Endothelial cell of umbilical vein (primary cell): ENCODE measurements at regions not wholly inside any gene's neighbourhood (a gene's known extent, or its start where the extent isn't known, plus 50 kb on each side); places are given as distances from the start of the nearest gene placed in this dataset.
"Not testable (repeated sequence)": the region's sequence is repeated elsewhere in the genome, so short reads cannot be mapped to it uniquely, and the experiment has no call there.

Experiments
- BruUV-seq: library from RNA; stranded (reverse); fragments of 400-500 nt; replicated peaks from 2 replicates; lab custom pipeline; 2021; lab: Mats Ljungman, UMichigan
- CTCF ChIA-PET: fragments of 300-600, 350-600 bp; sonication (Branson Sonifier 250); formaldehyde crosslinking; loops from one replicate; lab custom pipeline; 2021; ENCODE audit warnings: antibody characterized with exemption, inconsistent platforms; lab: Charles Lee
- POLR2A ChIA-PET: fragments of 300-600, 350-600 bp; sonication (Branson Sonifier 250); formaldehyde crosslinking; loops from one replicate; lab custom pipeline; 2021; ENCODE audit warnings: antibody characterized with exemption, inconsistent platforms; lab: Charles Lee
- DNase-seq: peaks from one replicate; pipeline ENCODE4 v3.0.0-alpha.2; 2011; ENCODE audit warnings: low read depth, low spot score
- FAIRE-seq: peaks from 2 replicates; lab custom pipeline; 2011; peaks lifted over from hg19 to GRCh38; lab: Jason Lieb, UNC
- H2AFZ ChIP-seq: 2 replicates; pipeline ENCODE4 v1.6.0; 2012; ENCODE audit warnings: low read depth, low read length, control low read depth, inconsistent platforms
- H3K27ac ChIP-seq: 2 replicates; pipeline ENCODE4 v1.5.1; 2011; ENCODE audit warnings: low read depth, mild to moderate bottlenecking, control low read depth, low read length, moderate library complexity; ENCODE audit not compliant: insufficient read depth
- H3K27me3 ChIP-seq, 2 experiments: 2 replicates each; pipeline versions ENCODE4 v1.6.0 to v1.6.1; 2011; ENCODE audit warnings: low read length in 2 of 2, mixed read lengths in 1 of 2; ENCODE audit not compliant: control insufficient read depth in 2 of 2, insufficient read depth in 2 of 2
- H3K36me3 ChIP-seq, 2 experiments: 2 replicates in 1 of 2; 3 replicates in 1 of 2; pipeline ENCODE4 v1.5.1; 2011; ENCODE audit warnings: low read length in 2 of 2, mild to moderate bottlenecking in 1 of 2, moderate library complexity in 1 of 2; ENCODE audit not compliant: control insufficient read depth in 2 of 2, insufficient read depth in 2 of 2; ENCODE audit errors: extremely low read depth in 1 of 2
- H3K4me1 ChIP-seq: 3 replicates; pipeline ENCODE4 v1.5.1; 2011; ENCODE audit warnings: mild to moderate bottlenecking, low read length; ENCODE audit not compliant: control insufficient read depth, insufficient read depth; ENCODE audit errors: extremely low read depth
- H3K4me2 ChIP-seq: 2 replicates; pipeline ENCODE4 v1.6.1; 2011; ENCODE audit warnings: low read length, control low read depth, mixed read lengths; ENCODE audit not compliant: insufficient read depth
- H3K4me3 ChIP-seq, 3 experiments: fragments of 200-600 bp in 1 of 3; sonication (generic), shearing (Covaris generic) in 1 of 3; replicated peaks in 1 of 3; 2 replicates each; pipeline ENCODE4 v1.5.1; 2011 to 2016; ENCODE audit warnings: control low read depth in 3 of 3, low read length in 3 of 3, mild to moderate bottlenecking in 2 of 3, inconsistent platforms in 1 of 3, low read depth in 1 of 3, moderate library complexity in 1 of 3; ENCODE audit not compliant: insufficient read depth in 1 of 3
- H3K79me2 ChIP-seq: 2 replicates; pipeline ENCODE4 v1.6.0; 2012; ENCODE audit warnings: low read length, inconsistent platforms; ENCODE audit not compliant: control insufficient read depth, insufficient read depth
- H3K9ac ChIP-seq: replicated peaks from 2 replicates; pipeline ENCODE3; 2011; ENCODE audit warnings: low read length, control low read depth; ENCODE audit not compliant: insufficient read depth; ENCODE audit errors: extremely low read depth
- H3K9me1 ChIP-seq: replicated peaks from 3 replicates; pipeline ENCODE4 v1.6.0; 2011; ENCODE audit warnings: mild to moderate bottlenecking, low read length; ENCODE audit not compliant: control insufficient read depth, insufficient read depth; ENCODE audit errors: extremely low read depth
- H3K9me3 ChIP-seq: replicated peaks from 2 replicates; pipeline ENCODE4 v1.5.1; 2012; ENCODE audit warnings: low read length, inconsistent platforms; ENCODE audit not compliant: control insufficient read depth, insufficient read depth
- H4K20me1 ChIP-seq: replicated peaks from 2 replicates; pipeline ENCODE3; 2011; ENCODE audit warnings: mild to moderate bottlenecking, low read length; ENCODE audit not compliant: control insufficient read depth, insufficient read depth; ENCODE audit errors: extremely low read depth
- CTCF ChIP-seq, 2 donors: IDR thresholded peaks; 1 replicate in 1 of 2; 2 replicates in 1 of 2; pipeline ENCODE4 v1.5.1; 2011; ENCODE audit warnings: low read length in 2 of 2, mild to moderate bottlenecking in 2 of 2, moderate library complexity in 2 of 2, control low read depth in 1 of 2, inconsistent platforms in 1 of 2, low read depth in 1 of 2; ENCODE audit not compliant: insufficient read depth in 1 of 2; ENCODE audit errors: extremely low read depth in 1 of 2
- EZH2 ChIP-seq: IDR thresholded peaks from 2 replicates; pipeline ENCODE4 v1.6.1; 2012; ENCODE audit warnings: borderline replicate concordance, low read depth, mild to moderate bottlenecking, moderate library complexity, low read length, inconsistent platforms; ENCODE audit not compliant: severe bottlenecking
- FOS ChIP-seq: IDR thresholded peaks from 2 replicates; pipeline ENCODE4 v1.6.1; 2011; ENCODE audit warnings: mild to moderate bottlenecking, low read length, moderate library complexity, borderline replicate concordance; ENCODE audit not compliant: insufficient read depth
- GATA2 ChIP-seq: IDR thresholded peaks from 2 replicates; pipeline ENCODE4 v1.7.0; 2011; ENCODE audit warnings: low read depth, mild to moderate bottlenecking, moderate library complexity, mixed read lengths, low read length; ENCODE audit not compliant: insufficient read length, insufficient read depth
- JUN ChIP-seq: IDR thresholded peaks from 2 replicates; pipeline ENCODE4 v1.6.1; 2011; ENCODE audit warnings: borderline replicate concordance, low read depth; ENCODE audit not compliant: insufficient read length, insufficient read depth
- MAX ChIP-seq: IDR thresholded peaks from 2 replicates; pipeline ENCODE4 v1.6.1; 2011; ENCODE audit not compliant: insufficient read depth, insufficient read length
- MYC ChIP-seq: IDR thresholded peaks from one replicate; pipeline ENCODE4 v1.6.1; 2011; ENCODE audit warnings: mild to moderate bottlenecking, low read depth, low read length
- POLR2A ChIP-seq: IDR thresholded peaks from 2 replicates; pipeline ENCODE4 v1.6.1; 2012; ENCODE audit warnings: low read depth, mild to moderate bottlenecking, control low read depth, low read length
- POLR2AphosphoS5 ChIP-seq: IDR thresholded peaks from 2 replicates; pipeline ENCODE4 v1.6.1; 2012; ENCODE audit warnings: low read depth, mild to moderate bottlenecking, control low read depth, low read length, moderate library complexity; ENCODE audit not compliant: insufficient read depth
- dilution Hi-C: fragments of 300-500 bp; cut with MboI; formaldehyde crosslinking; loops from one replicate; pipeline ENCODE4 v1.15.0; 2019; ENCODE audit warnings: low sequenced_read_pairs; ENCODE audit not compliant: extremely low pct_ligation_motif_present
- intact Hi-C: fragments of 100-400 bp; cut with micrococcal nuclease; formaldehyde crosslinking; loops from one replicate; pipeline ENCODE4 v1.10.0; 2022

GRCh38 chr2:4931721-4932365, 760.3 kb upstream of the SOX11 start:
- Histone ChIP-seq H3K79me2 (no peaks in the 10 kb centered on the region), H3K27ac (no peak overlapping the region), H3K4me1 (no peaks in the 10 kb centered on the region), H3K9ac (no peak overlapping the region), H4K20me1 (no peaks in the 10 kb centered on the region), H3K4me2 (no peak overlapping the region), H2AFZ (no peak overlapping the region), H3K36me3 (no peaks in the 10 kb centered on the region), H3K27me3 (no peaks in the 10 kb centered on the region), H3K9me1 (no peaks in the 10 kb centered on the region), H3K4me3 (no peak overlapping the region), H3K9me3 (peaks cover 2% of the 10 kb centered on the region)
- dilution Hi-C loops: no loop called here
- intact Hi-C loops: no loop called here
- POLR2A ChIA-PET: interaction anchor here (0.6 kb wide), 1 partner anchor 539 kb away, joined by 3 read pairs; no protein-coding TSS in a partner anchor
- FAIRE-seq (no peak), DNase-seq (no peak)
- no TSS peak for BruUV-seq
- TF ChIP-seq GATA2: no peak
- no peak for TF ChIP-seq FOS
- no peak for TF ChIP-seq MAX
- TF ChIP-seq POLR2AphosphoS5: no peak
- TF ChIP-seq CTCF (IDR thresholded peaks at IDR 0.05; ENCODE audit: extremely low read depth in 1 of 2, insufficient read depth in 1 of 2, low read depth in 1 of 2, low read length in 2 of 2): no peak
- TF ChIP-seq JUN: no peak
- no peak for TF ChIP-seq MYC
- TF ChIP-seq EZH2: no peak
- TF ChIP-seq POLR2A: no peak
- CTCF ChIA-PET: no interaction called here

GRCh38 chr2:4935291-4935690, 756.9 kb upstream of the SOX11 start:
- POLR2A ChIA-PET, H3K27ac ChIP-seq, H3K27me3 ChIP-seq, H3K79me2 ChIP-seq, H4K20me1 ChIP-seq, H3K4me1 ChIP-seq, FAIRE-seq, H3K9me3 ChIP-seq, DNase-seq, CTCF ChIA-PET, H2AFZ ChIP-seq, dilution Hi-C loops, H3K9ac ChIP-seq, BruUV-seq, H3K9me1 ChIP-seq, intact Hi-C loops, H3K36me3 ChIP-seq, H3K4me2 ChIP-seq, H3K4me3 ChIP-seq: not testable (repeated sequence)
